HUES48 (cell line): ENCODE measurements at regions not wholly inside any gene's neighbourhood (a gene's known extent, or its start where the extent isn't known, plus 50 kb on each side); places are given as distances from the start of the nearest gene placed in this dataset.

Experiments used
- H3K27ac ChIP-seq: one replicate; pipeline ENCODE4 v1.7.0; 2013; ENCODE audit warnings: low read depth, low read length, inconsistent platforms
- H3K27me3 ChIP-seq: 2 replicates; pipeline ENCODE4 v1.6.1; 2013; ENCODE audit warnings: mild to moderate bottlenecking, low read length; ENCODE audit not compliant: control insufficient read depth, insufficient read depth
- H3K36me3 ChIP-seq: 2 replicates; pipeline ENCODE4 v1.6.1; 2013; ENCODE audit warnings: low read length; ENCODE audit not compliant: control insufficient read depth, insufficient read depth
- H3K4me1 ChIP-seq: 2 replicates; pipeline ENCODE4 v1.6.1; 2013; ENCODE audit warnings: mild to moderate bottlenecking, low read length; ENCODE audit not compliant: control insufficient read depth, insufficient read depth
- H3K4me3 ChIP-seq: 2 replicates; pipeline ENCODE4 v1.5.1; 2013; ENCODE audit warnings: mild to moderate bottlenecking, low read depth, low read length
- H3K9ac ChIP-seq: 2 replicates; pipeline ENCODE4 v1.6.1; 2013; ENCODE audit warnings: mild to moderate bottlenecking, low read depth, low read length, moderate library complexity
- H3K9me3 ChIP-seq: 2 replicates; pipeline ENCODE4 v1.6.1; 2013; ENCODE audit warnings: low read length; ENCODE audit not compliant: control insufficient read depth, insufficient read depth

DNA sequence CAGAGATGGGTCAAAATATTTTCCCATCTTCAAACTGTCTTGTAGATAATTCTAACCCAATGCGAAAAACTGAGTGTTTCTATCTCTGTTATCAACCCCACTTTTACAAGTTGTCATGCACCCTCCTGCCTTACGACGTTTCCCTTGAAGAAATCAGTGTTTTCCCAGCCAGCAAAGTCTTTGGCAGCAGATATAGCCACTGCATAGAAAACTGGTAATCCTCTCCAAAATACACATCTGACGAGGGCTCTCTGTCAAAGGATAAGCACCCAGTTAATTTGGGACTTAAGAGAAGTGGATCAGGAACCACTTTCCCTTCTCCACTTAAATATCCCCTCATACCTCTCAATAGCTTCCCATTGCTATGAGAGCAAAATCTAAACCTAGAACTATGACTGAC, 351.9 kb upstream of the MIR17HG start:
- Histone ChIP-seq H3K4me3 (no peak overlapping the region), H3K36me3 (no peaks in the 10 kb centered on the region), H3K9ac (no peak overlapping the region), H3K27me3 (no peaks in the 10 kb centered on the region), H3K4me1 (no peaks in the 10 kb centered on the region), H3K27ac (no peak overlapping the region), H3K9me3 (no peaks in the 10 kb centered on the region)

GRCh38 chr13:90997951-90998350, 349.5 kb upstream of the MIR17HG start:
- Histone ChIP-seq H3K27me3 (no peaks in the 10 kb centered on the region), H3K4me1 (no peaks in the 10 kb centered on the region), H3K4me3 (no peak overlapping the region), H3K9ac (no peak overlapping the region), H3K9me3 (no peaks in the 10 kb centered on the region), H3K27ac (no peak overlapping the region), H3K36me3 (no peaks in the 10 kb centered on the region)

- no peaks in the 10 kb centered on the region for H3K9me3 ChIP-seq
- no peaks in the 10 kb centered on the region for H3K27me3 ChIP-seq
- H3K4me1 ChIP-seq = no peaks in the 10 kb centered on the region
- H3K36me3 ChIP-seq = no peaks in the 10 kb centered on the region
- H3K9ac ChIP-seq = no peak overlapping the region
- no peak overlapping the region for H3K4me3 ChIP-seq
- H3K27ac ChIP-seq = no peak overlapping the region
Observed at GRCh38 chr13:90999401-90999800, 348.1 kb upstream of the MIR17HG start.

- no peaks in the 10 kb centered on the region for H3K27me3 ChIP-seq
- H3K9me3 ChIP-seq = no peaks in the 10 kb centered on the region
- H3K27ac ChIP-seq = no peak overlapping the region
- H3K9ac ChIP-seq = no peak overlapping the region
- H3K4me3 ChIP-seq = no peak overlapping the region
- no peaks in the 10 kb centered on the region for H3K4me1 ChIP-seq
- no peaks in the 10 kb centered on the region for H3K36me3 ChIP-seq
Observed at GRCh38 chr13:91001371-91001770, 346.1 kb upstream of the MIR17HG start.

GRCh38 chr13:91014696-91015095, 332.8 kb upstream of the MIR17HG start:
- Histone ChIP-seq H3K27me3 (no peaks in the 10 kb centered on the region), H3K9me3 (no peaks in the 10 kb centered on the region), H3K27ac (no peak overlapping the region), H3K4me3 (no peak overlapping the region), H3K4me1 (no peaks in the 10 kb centered on the region), H3K9ac (no peak overlapping the region), H3K36me3 (no peaks in the 10 kb centered on the region)

DNA sequence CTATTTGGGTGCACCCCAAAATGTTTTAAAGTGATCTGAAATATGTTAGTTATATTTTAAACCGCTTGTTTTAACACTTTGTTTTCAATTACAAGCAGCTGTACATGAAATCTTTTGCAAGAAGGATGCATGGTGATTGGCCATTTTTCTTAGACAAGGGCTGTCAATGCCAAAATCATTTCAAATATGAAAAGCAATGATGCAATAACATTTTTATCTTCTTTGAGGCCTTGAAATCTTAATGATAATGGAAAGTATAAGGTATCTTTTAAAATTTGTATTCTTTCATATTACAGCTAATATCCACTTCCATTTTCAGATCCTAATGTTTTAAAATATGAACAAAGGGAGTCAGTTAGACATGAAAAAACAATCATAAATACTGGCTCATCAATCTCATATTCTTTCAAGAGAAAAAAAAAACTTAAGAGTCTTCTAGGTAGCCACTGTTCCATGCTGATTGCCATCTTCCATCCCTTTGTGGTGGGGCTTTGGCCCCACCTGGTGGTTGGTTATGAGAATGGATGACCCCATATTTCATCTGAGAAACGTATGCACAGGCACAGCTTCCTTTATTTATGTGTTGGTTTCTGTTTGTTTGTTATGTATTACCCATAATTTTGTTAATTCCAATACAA, 330.3 kb upstream of the MIR17HG start:
- no peaks in the 10 kb centered on the region for H3K4me1 ChIP-seq
- no peaks in the 10 kb centered on the region for H3K9me3 ChIP-seq
- H3K27ac ChIP-seq = no peak overlapping the region
- H3K4me3 ChIP-seq = no peak overlapping the region
- no peaks in the 10 kb centered on the region for H3K36me3 ChIP-seq
- no peak overlapping the region for H3K9ac ChIP-seq
- H3K27me3 ChIP-seq = no peaks in the 10 kb centered on the region

DNA sequence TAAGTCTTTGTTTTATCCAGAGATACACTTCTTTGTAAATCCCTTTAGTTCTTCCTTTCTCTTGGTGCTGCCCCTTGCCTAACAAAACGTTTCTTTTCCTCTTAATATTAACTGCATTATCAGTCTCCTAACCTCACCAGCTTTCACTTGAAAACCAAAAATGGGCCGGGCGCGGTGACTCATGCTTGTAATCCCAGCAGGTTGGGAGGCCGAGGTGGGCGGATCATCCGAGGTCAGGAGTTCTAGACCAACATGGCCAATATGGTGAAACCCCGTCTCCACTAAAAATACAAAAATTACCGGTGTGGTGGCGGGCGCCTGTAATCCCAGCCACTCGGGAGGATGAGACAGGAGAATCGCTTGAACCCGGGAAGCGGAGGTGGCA, 329.8 kb upstream of the MIR17HG start:
- Histone ChIP-seq H3K9me3 (no peaks in the 10 kb centered on the region), H3K27ac (no peak overlapping the region), H3K4me3 (no peak overlapping the region), H3K27me3 (no peaks in the 10 kb centered on the region), H3K4me1 (no peaks in the 10 kb centered on the region), H3K9ac (no peak overlapping the region), H3K36me3 (no peaks in the 10 kb centered on the region)

DNA sequence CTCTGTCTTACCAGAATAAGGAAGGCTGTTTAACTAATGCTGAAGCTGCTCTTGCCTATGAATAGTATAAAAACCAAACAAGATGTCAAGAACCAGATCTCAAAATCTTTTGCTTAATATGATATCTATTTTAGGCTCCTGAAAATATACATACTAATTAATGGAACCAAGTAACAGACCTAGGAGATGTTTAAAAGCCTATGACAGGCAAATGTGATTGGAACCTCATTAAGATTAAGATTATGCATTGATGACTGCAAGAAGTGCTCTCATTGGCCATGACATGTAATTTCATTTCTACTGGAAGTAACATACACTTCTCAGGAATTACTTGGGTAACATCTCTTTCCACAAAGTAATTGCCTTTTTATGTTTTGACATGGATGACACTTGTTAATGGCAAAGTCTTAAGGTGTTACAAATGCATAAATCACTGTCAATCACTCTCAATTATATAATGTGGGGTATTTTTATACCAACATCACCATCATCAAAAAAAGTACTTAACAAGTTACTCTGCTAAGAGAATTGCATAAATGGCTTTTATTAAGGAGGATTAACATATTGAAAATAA, 326.9 kb upstream of the MIR17HG start:
- no peak overlapping the region for H3K4me3 ChIP-seq
- H3K27ac ChIP-seq = no peak overlapping the region
- H3K4me1 ChIP-seq = no peaks in the 10 kb centered on the region
- H3K9me3 ChIP-seq = no peaks in the 10 kb centered on the region
- H3K9ac ChIP-seq = no peak overlapping the region
- no peaks in the 10 kb centered on the region for H3K27me3 ChIP-seq
- no peaks in the 10 kb centered on the region for H3K36me3 ChIP-seq

- Histone ChIP-seq H3K9me3 (no peaks in the 10 kb centered on the region), H3K9ac (no peak overlapping the region), H3K27me3 (no peaks in the 10 kb centered on the region), H3K4me1 (no peaks in the 10 kb centered on the region), H3K27ac (no peak overlapping the region), H3K36me3 (no peaks in the 10 kb centered on the region), H3K4me3 (no peak overlapping the region)
Observed at GRCh38 chr13:91024157-91024792, 323.2 kb upstream of the MIR17HG start.

DNA sequence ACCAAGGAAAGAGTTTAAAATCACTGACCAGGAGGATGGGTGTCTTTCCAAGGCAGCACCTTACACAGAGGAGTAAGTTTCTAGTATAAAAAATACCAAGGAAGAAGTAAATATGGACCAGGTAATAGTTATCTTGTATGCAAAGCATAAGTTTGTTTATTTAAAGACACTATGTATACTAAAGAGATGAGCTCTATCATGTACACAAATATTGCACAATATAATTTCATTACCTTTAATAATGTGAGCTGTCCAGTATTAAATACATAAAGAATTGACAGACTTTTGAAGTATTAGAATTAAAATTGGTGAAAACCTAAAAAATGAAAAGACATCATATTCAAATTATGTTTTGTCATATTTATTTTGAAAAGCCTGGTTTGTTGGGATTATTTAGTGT, 322.0 kb upstream of the MIR17HG start:
- Histone ChIP-seq H3K4me1 (no peaks in the 10 kb centered on the region), H3K4me3 (no peak overlapping the region), H3K9me3 (no peaks in the 10 kb centered on the region), H3K9ac (no peak overlapping the region), H3K27me3 (no peaks in the 10 kb centered on the region), H3K27ac (no peak overlapping the region), H3K36me3 (no peaks in the 10 kb centered on the region)

DNA sequence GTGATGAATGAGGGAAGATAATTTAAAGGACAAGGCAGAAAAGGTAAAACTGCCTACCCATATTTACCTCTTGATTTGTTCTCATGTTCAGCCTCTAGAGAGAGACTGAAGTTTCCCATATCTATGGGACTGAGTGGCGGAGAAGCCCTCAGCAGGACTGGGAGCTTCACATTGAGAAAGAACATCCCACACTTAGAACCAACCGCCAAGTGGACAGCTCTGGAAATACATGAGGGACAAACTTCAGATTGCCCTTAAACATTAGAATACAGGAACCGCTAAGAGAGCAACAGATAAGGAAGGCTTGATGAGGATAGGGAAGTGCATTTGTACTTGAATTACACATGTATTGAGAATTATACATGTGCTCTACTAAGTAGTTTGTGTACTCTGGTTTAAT, 316.0 kb upstream of the MIR17HG start:
- H3K9me3 ChIP-seq = no peaks in the 10 kb centered on the region
- no peaks in the 10 kb centered on the region for H3K36me3 ChIP-seq
- no peak overlapping the region for H3K9ac ChIP-seq
- no peak overlapping the region for H3K4me3 ChIP-seq
- no peaks in the 10 kb centered on the region for H3K27me3 ChIP-seq
- no peak overlapping the region for H3K27ac ChIP-seq
- no peaks in the 10 kb centered on the region for H3K4me1 ChIP-seq
